ENCODE measurements at regions not wholly inside any gene's neighbourhood (a gene's known extent, or its start where the extent isn't known, plus 50 kb on each side); places are given as distances from the start of the nearest gene placed in this dataset.

GRCh38 chr1:96416701-96417444, 304.7 kb upstream of the PTBP2 start:
- Histone ChIP-seq H2BK15ac (ENCODE audit: low read length) (no peak overlapping the region), H3K36me3 (ENCODE audit: control insufficient read depth in 2 of 4, insufficient read depth in 4 of 4, low read length in 3 of 4) (no peaks in the 10 kb centered on the region), H3K79me2 (ENCODE audit: control insufficient read depth in 1 of 2, insufficient read depth in 2 of 2, low read length in 2 of 2) (no peaks in the 10 kb centered on the region), H2BK120ac (replicated peaks; ENCODE audit: low read depth, low read length) (no peak overlapping the region), H3K4me1 (replicated peaks in 1 of 4; ENCODE audit: control insufficient read depth in 3 of 4, insufficient read depth in 4 of 4, low read length in 3 of 4) (no peaks in the 10 kb centered on the region), H3K23me2 (ENCODE audit: low read depth, low read length) (no peaks in the 10 kb centered on the region), H2BK12ac (ENCODE audit: low read depth, low read length) (no peak overlapping the region), H3K4me2 (ENCODE audit: insufficient read depth in 1 of 2, low read depth in 2 of 2, low read length in 2 of 2) (no peak overlapping the region), H3K56ac (replicated peaks; ENCODE audit: insufficient read length, low read depth, low read length) (no peak overlapping the region), H2AFZ (ENCODE audit: low read length) (no peak overlapping the region), H4K5ac (ENCODE audit: insufficient read length, low read depth, low read length) (no peak overlapping the region), H3K23ac (ENCODE audit: insufficient read length) (no peak overlapping the region), H3K9me3 (ENCODE audit: insufficient read depth in 2 of 2, low read depth in 1 of 2, low read length in 1 of 2) (no peaks in the 10 kb centered on the region), H2BK5ac (ENCODE audit: low read depth, low read length) (no peak overlapping the region), H3K27me3 (replicated peaks in 1 of 4; ENCODE audit: control insufficient read depth in 3 of 4, extremely low read depth in 1 of 4, insufficient read depth in 3 of 4, low read length in 3 of 4) (no peaks in the 10 kb centered on the region), H4K8ac (ENCODE audit: extremely low read depth, insufficient read depth, low read length) (no peak overlapping the region), H3K4me3 (ENCODE audit: extremely low read depth in 1 of 4, insufficient read depth in 2 of 4, low read depth in 3 of 4, low read length in 4 of 4) (no peak overlapping the region), H2BK20ac (ENCODE audit: low read length) (no peak overlapping the region), H3K14ac (ENCODE audit: insufficient read length) (no peak overlapping the region), H4K20me1 (replicated peaks in 1 of 2; ENCODE audit: control insufficient read depth in 1 of 2, insufficient read depth in 2 of 2, low read length in 2 of 2) (no peaks in the 10 kb centered on the region), H2AK5ac (ENCODE audit: low read depth, low read length) (no peak overlapping the region), H3K9ac (replicated peaks in 1 of 4; ENCODE audit: extremely low read depth in 1 of 4, low read depth in 3 of 4, low read length in 3 of 4) (no peak overlapping the region), H3K4ac (replicated peaks; ENCODE audit: insufficient read length, low read depth, low read length) (no peak overlapping the region), H3K79me1 (ENCODE audit: low read depth, low read length) (no peaks in the 10 kb centered on the region), H3K18ac (ENCODE audit: extremely low read depth, low read length) (no peak overlapping the region), H3K27ac (ENCODE audit: low read depth, low read length) (no peak overlapping the region), H4K91ac (replicated peaks; ENCODE audit: insufficient read length, low read length) (no peak overlapping the region)
- DNase-seq (ENCODE audit: low read depth in 1 of 2, low spot score in 2 of 2) (no peak), FAIRE-seq (no peak)
- 70% methylated on average over 5 of the region's 5 CpGs; no CpG with 5 or more reads in 1 of the 2 experiments for WGBS, 2 experiments (ENCODE audit: extremely low coverage in 1 of 2, insufficient coverage in 1 of 2, insufficient read length in 1 of 2, insufficient replicate concordance in 2 of 2, low coverage in 1 of 2, low lambda C conversion rate in 2 of 2, missing lambda C conversion rate in 1 of 2)
- ChIA-PET CTCF (ENCODE audit: partially characterized antibody) (no interaction called here), POLR2A (ENCODE audit: partially characterized antibody) (no interaction called here)
- TF ChIP-seq ATF2 (IDR thresholded peaks at IDR 0.05; ENCODE audit: low read length) (no peak), TCF12 (IDR thresholded peaks at IDR 0.05; ENCODE audit: low read depth, low read length) (no peak), TBP (IDR thresholded peaks at IDR 0.05; ENCODE audit: low read depth, low read length) (no peak), CTCF (IDR thresholded peaks at IDR 0.05; ENCODE audit: control extremely low read depth in 1 of 3, insufficient read depth in 1 of 3, low read depth in 1 of 3, low read length in 3 of 3) (no peak), HDAC6 (IDR thresholded peaks at IDR 0.05; ENCODE audit: low read depth, low read length) (no peak), JUN (IDR thresholded peaks at IDR 0.05; ENCODE audit: low read depth, low read length) (no peak), USF2 (IDR thresholded peaks at IDR 0.05; ENCODE audit: low read length) (no peak), CREB1 (IDR thresholded peaks at IDR 0.05) (no peak)

All from H1 (cell line).